ENCODE measurements at regions not wholly inside any gene's neighbourhood (a gene's known extent, or its start where the extent isn't known, plus 50 kb on each side); places are given as distances from the start of the nearest gene placed in this dataset.

DNA sequence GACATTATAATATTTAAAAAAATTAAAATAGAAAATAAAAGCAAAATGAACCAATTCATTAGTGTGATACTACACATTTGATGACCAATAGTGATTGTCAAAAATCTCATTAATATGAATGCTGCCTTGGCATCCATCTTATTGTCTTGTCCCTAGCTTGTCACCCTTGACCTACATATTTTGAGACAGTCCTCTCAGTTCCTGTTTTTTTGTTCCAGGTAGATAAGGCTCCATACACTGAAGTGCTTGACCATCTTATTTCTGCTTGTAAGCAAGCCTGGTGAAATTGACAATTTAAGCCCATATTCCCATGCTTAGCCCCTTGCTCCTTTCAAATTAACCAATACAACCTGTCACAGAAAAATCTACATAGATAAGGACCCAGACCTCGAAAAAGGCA is 534.0 kb upstream of the FMR1 start:
- TF ChIP-seq CTCF (IDR thresholded peaks at IDR 0.05): no peak
- no peak for TF ChIP-seq POLR2A (IDR thresholded peaks at IDR 0.05)
- no peak for TF ChIP-seq EP300 (IDR thresholded peaks at IDR 0.05)
